Sigmoid colon (tissue), 6 donors: ENCODE measurements at regions not wholly inside any gene's neighbourhood (a gene's known extent, or its start where the extent isn't known, plus 50 kb on each side); places are given as distances from the start of the nearest gene placed in this dataset.
A peak's percentile ranks its signal among the peaks of the same experiment; 100 is the strongest.

ENCODE experiments used
- DNase-seq: peaks from one replicate; pipeline ENCODE4 v3.0.0-alpha.2; 2019
- H3K27ac ChIP-seq, 4 donors: fragments of 200-600 bp; sonication (generic); one replicate each; pipeline ENCODE4 v1.5.1; 2016 to 2019; ENCODE audit warnings: mild to moderate bottlenecking in 1 of 4
- H3K27me3 ChIP-seq, 3 donors: fragments of 200-600 bp; sonication (generic); one replicate each; pipeline ENCODE4 v1.5.1; 2019; ENCODE audit warnings: mild to moderate bottlenecking in 1 of 3
- H3K36me3 ChIP-seq, 4 donors: fragments of 200-600 bp; sonication (generic); one replicate each; pipeline ENCODE4 v1.5.1; 2016 to 2019
- H3K4me1 ChIP-seq, 4 donors: fragments of 200-600 bp; sonication (generic); one replicate each; pipeline ENCODE4 v1.5.1; 2017 to 2019
- H3K4me3 ChIP-seq, 4 donors: fragments of 200-600 bp; sonication (generic); one replicate each; pipeline ENCODE4 v1.5.1; 2017 to 2019; ENCODE audit warnings: mild to moderate bottlenecking in 2 of 4, moderate library complexity in 1 of 4
- H3K9me3 ChIP-seq, 4 donors: fragments of 200-600 bp in 3 of 4; sonication (generic) in 3 of 4; one replicate each; pipeline versions ENCODE4 v1.5.1 to v1.6.1; 2013 to 2019
- CTCF ChIP-seq, 4 experiments: fragments of 450-650 bp in 3 of 4; fragments of 200-600 bp in 1 of 4; IDR thresholded peaks; one replicate each; pipeline ENCODE4 v1.5.1; 2016 to 2019; ENCODE audit warnings: antibody characterized with exemption in 4 of 4, mild to moderate bottlenecking in 3 of 4, moderate library complexity in 2 of 4
- EP300 ChIP-seq, 4 donors: sonication (generic); formaldehyde crosslinking; IDR thresholded peaks; one replicate each; pipeline ENCODE4 v1.6.1; 2017; ENCODE audit warnings: antibody characterized with exemption in 4 of 4
- POLR2A ChIP-seq, 2 donors: fragments of 450-650 bp; IDR thresholded peaks; one replicate each; pipeline ENCODE4 v1.6.1; 2016; ENCODE audit warnings: antibody characterized with exemption in 2 of 2, mild to moderate bottlenecking in 2 of 2, moderate library complexity in 2 of 2
- POLR2AphosphoS5 ChIP-seq, 4 donors: sonication (generic); formaldehyde crosslinking; IDR thresholded peaks; one replicate each; pipeline ENCODE4 v1.6.1; 2017; ENCODE audit warnings: antibody characterized with exemption in 4 of 4
- WGBS, 2 donors: extraction: QIAGEN DNeasy Blood & Tissue Kit; methylation state at CpG; one replicate each; pipeline ENCODE4 v1.1.7; 2013; 5-methylcytosine and 5-hydroxymethylcytosine counted together
- intact Hi-C: fragments of 100-400 bp; cut with DNase I; formaldehyde crosslinking; loops from one replicate; pipeline ENCODE4 v1.15.1; 2023
- donor health status: healthy with polysubstance abuse.
- donor health status: healthy.

DNA sequence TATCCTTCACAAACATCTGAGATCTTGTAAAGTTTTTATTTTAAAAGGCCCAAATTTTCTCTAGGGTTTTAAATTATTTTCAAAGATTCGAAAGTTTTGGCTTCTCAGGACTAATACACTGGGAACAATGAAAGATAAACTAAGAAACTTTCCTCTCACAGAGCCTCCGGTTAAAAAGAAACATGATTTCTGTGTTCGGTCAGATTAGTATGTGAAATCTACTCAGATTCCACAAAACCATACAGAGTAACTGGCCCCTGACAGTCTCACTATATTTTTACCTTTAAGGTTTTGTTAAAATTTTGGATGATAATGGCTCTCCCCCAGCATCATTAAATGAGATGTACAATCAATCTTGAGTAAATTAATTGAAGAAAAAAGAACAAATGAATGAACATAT lies 471.0 kb downstream of the COL12A1 start:
- Histone ChIP-seq H3K9me3 (no peaks in the 10 kb centered on the region), H3K4me1 (peaks cover 0 to 15% (median 0%) of the 10 kb centered on the region in 4 donors), H3K36me3 (no peaks in the 10 kb centered on the region), H3K27ac (peak overlapping the region in 3 of 4 donors; percentile 39 to 61 (median 40)), H3K27me3 (no peaks in the 10 kb centered on the region), H3K4me3 (no peak overlapping the region)
- WGBS, 2 donors: 72 to 77% methylated on average over 3 of the region's 3 CpGs
- intact Hi-C loops: no loop called here
- no peak for TF ChIP-seq CTCF (IDR thresholded peaks at IDR 0.05)
- TF ChIP-seq EP300 (IDR thresholded peaks at IDR 0.05): no peak
- TF ChIP-seq POLR2A (IDR thresholded peaks at IDR 0.05): no peak
- TF ChIP-seq POLR2AphosphoS5 (IDR thresholded peaks at IDR 0.05): no peak
- DNase-seq: no peak

GRCh38 chr6:74733830-74734620 lies 471.8 kb downstream of the COL12A1 start:
- Histone ChIP-seq H3K9me3 (no peaks in the 10 kb centered on the region), H3K4me1 (peaks cover 0 to 15% (median 0%) of the 10 kb centered on the region in 4 donors), H3K27me3 (no peaks in the 10 kb centered on the region), H3K4me3 (no peak overlapping the region), H3K27ac (peak overlapping the region in 3 of 4 donors; percentile 39 to 61 (median 40)), H3K36me3 (no peaks in the 10 kb centered on the region)
- no peak for DNase-seq
- intact Hi-C loops: no loop called here
- WGBS, 2 donors: 65 to 78% methylated on average over 2 of the region's 2 CpGs
- no peak for TF ChIP-seq POLR2A (IDR thresholded peaks at IDR 0.05)
- no peak for TF ChIP-seq EP300 (IDR thresholded peaks at IDR 0.05)
- no peak for TF ChIP-seq CTCF (IDR thresholded peaks at IDR 0.05)
- TF ChIP-seq POLR2AphosphoS5 (IDR thresholded peaks at IDR 0.05): peak in 2 of 4 donors; percentile 18 to 29

- H3K9me3 ChIP-seq: no peaks in the 10 kb centered on the region
- intact Hi-C loops: no loop called here
- H3K4me1 ChIP-seq: peaks cover 0 to 15% (median 0%) of the 10 kb centered on the region in 4 donors
- no peak for DNase-seq
- TF ChIP-seq CTCF (IDR thresholded peaks at IDR 0.05) (no peak), EP300 (IDR thresholded peaks at IDR 0.05) (no peak), POLR2AphosphoS5 (IDR thresholded peaks at IDR 0.05) (no peak), POLR2A (IDR thresholded peaks at IDR 0.05) (no peak)
- no peaks in the 10 kb centered on the region for H3K36me3 ChIP-seq
- H3K27me3 ChIP-seq: no peaks in the 10 kb centered on the region
- WGBS, 2 donors: 64 to 65% methylated on average over 4 of the region's 4 CpGs
- H3K27ac ChIP-seq: no peak overlapping the region
- H3K4me3 ChIP-seq: no peak overlapping the region
Measured at GRCh38 chr6:74731931-74732330, 473.9 kb downstream of the COL12A1 start.

DNA sequence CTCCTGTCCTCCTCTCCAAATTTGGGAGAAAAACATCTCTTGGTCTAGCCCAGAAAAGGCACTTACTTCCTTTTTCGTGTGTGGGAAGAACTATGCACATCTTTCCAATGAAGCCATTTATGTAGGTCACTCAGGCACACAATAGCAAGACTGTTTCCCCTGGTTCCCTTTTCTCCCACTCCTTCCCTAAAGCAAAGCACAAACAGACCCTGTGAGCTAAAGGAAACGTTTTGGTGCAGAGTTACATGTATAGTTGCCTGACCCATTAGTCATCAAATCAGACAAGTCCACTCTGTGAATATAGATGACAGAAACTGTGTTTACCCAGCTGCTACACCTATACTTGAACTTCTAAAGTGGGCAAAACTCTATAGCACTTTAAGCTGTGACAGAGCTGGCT lies 474.6 kb downstream of the COL12A1 start:
- peaks cover 0 to 15% (median 0%) of the 10 kb centered on the region in 4 donors for H3K4me1 ChIP-seq
- H3K36me3 ChIP-seq: no peaks in the 10 kb centered on the region
- intact Hi-C loops: no loop called here
- TF ChIP-seq POLR2A (IDR thresholded peaks at IDR 0.05) (no peak), EP300 (IDR thresholded peaks at IDR 0.05) (no peak), CTCF (IDR thresholded peaks at IDR 0.05) (no peak), POLR2AphosphoS5 (IDR thresholded peaks at IDR 0.05) (no peak)
- 22 to 23% methylated on average over 2 of the region's 2 CpGs for WGBS, 2 donors
- DNase-seq: no peak
- H3K27ac ChIP-seq: no peak overlapping the region
- H3K4me3 ChIP-seq: no peak overlapping the region
- H3K9me3 ChIP-seq: no peaks in the 10 kb centered on the region
- no peaks in the 10 kb centered on the region for H3K27me3 ChIP-seq
